ENCODE measurements at regions not wholly inside any gene's neighbourhood (a gene's known extent, or its start where the extent isn't known, plus 50 kb on each side); places are given as distances from the start of the nearest gene placed in this dataset.

- TF ChIP-seq POLR2A (IDR thresholded peaks at IDR 0.05) (no peak), CTCF (IDR thresholded peaks at IDR 0.05) (no peak)
Measured at GRCh38 chr4:20323991-20324390, 72.3 kb downstream of the SLIT2 start.
